GM23248 (cell line): ENCODE measurements at regions not wholly inside any gene's neighbourhood (a gene's known extent, or its start where the extent isn't known, plus 50 kb on each side); places are given as distances from the start of the nearest gene placed in this dataset.

Experiments used
- DNase-seq: peaks from one replicate; pipeline ENCODE4 v3.0.0-alpha.2; 2015
- H2AFZ ChIP-seq: fragments of 200-600 bp; sonication (generic); 2 replicates; pipeline ENCODE4 v1.6.1; 2016; ENCODE audit warnings: antibody characterized with exemption
- H3F3A ChIP-seq: fragments of 200-600 bp; sonication (generic); 2 replicates; pipeline ENCODE4 v1.6.1; 2016; ENCODE audit warnings: mild to moderate bottlenecking, antibody characterized with exemption, mixed run types; ENCODE audit not compliant: insufficient read depth
- H3K27ac ChIP-seq: fragments of 200-600 bp; sonication (generic); 2 replicates; pipeline ENCODE4 v1.5.1; 2016; ENCODE audit warnings: mild to moderate bottlenecking
- H3K27me3 ChIP-seq: fragments of 200-600 bp; sonication (generic); replicated peaks from 2 replicates; pipeline ENCODE4 v1.6.1; 2016; ENCODE audit warnings: mild to moderate bottlenecking; ENCODE audit not compliant: insufficient read depth
- H3K36me3 ChIP-seq: fragments of 200-600 bp; sonication (generic); 2 replicates; pipeline ENCODE4 v1.6.1; 2016; ENCODE audit warnings: low read depth, mild to moderate bottlenecking
- H3K4me1 ChIP-seq: fragments of 200-600 bp; sonication (generic); 2 replicates; pipeline ENCODE4 v1.6.1; 2016; ENCODE audit warnings: mild to moderate bottlenecking; ENCODE audit not compliant: insufficient read depth
- H3K4me2 ChIP-seq: fragments of 200-600 bp; sonication (generic); one replicate; pipeline ENCODE4 v1.6.1; 2016; ENCODE audit warnings: mild to moderate bottlenecking; ENCODE audit not compliant: unreplicated experiment
- H3K4me3 ChIP-seq: fragments of 200-600 bp; sonication (generic); 2 replicates; pipeline ENCODE4 v1.5.1; 2016; ENCODE audit warnings: mild to moderate bottlenecking
- H3K79me2 ChIP-seq: fragments of 200-600 bp; sonication (generic); 2 replicates; pipeline ENCODE4 v1.6.1; 2016; ENCODE audit warnings: mild to moderate bottlenecking; ENCODE audit not compliant: insufficient read depth
- H3K9ac ChIP-seq: fragments of 200-600 bp; sonication (generic); 2 replicates; pipeline ENCODE4 v1.6.1; 2016; ENCODE audit warnings: mild to moderate bottlenecking
- H3K9me2 ChIP-seq: fragments of 200-600 bp; sonication (generic); 2 replicates; pipeline ENCODE4 v1.6.1; 2016; ENCODE audit warnings: mixed run types, mild to moderate bottlenecking, moderate library complexity; ENCODE audit not compliant: insufficient read depth
- H3K9me3 ChIP-seq: fragments of 200-600 bp; sonication (generic); one replicate; pipeline ENCODE4 v1.6.1; 2017; ENCODE audit warnings: low read depth
- H4K20me1 ChIP-seq: fragments of 200-600 bp; sonication (generic); 2 replicates; pipeline ENCODE4 v1.6.0; 2016; ENCODE audit not compliant: insufficient read depth
- EZH2 ChIP-seq: fragments of 200-600 bp; sonication (generic); IDR thresholded peaks from 2 replicates; pipeline ENCODE4 v1.6.1; 2018; ENCODE audit warnings: antibody characterized with exemption, mild to moderate bottlenecking; ENCODE audit not compliant: insufficient read depth, poor library complexity, severe bottlenecking
- EZH2phosphoT487 ChIP-seq: fragments of 200-600 bp; sonication (generic); IDR thresholded peaks from 2 replicates; pipeline ENCODE4 v1.6.1; 2018; ENCODE audit warnings: antibody characterized with exemption, moderate library complexity, mild to moderate bottlenecking, low read depth; ENCODE audit not compliant: insufficient read depth
- WGBS, 2 experiments: methylation state at CpG; one replicate each; pipeline ENCODE4 v1.1.6; 2015 to 2017; ENCODE audit warnings: low lambda C conversion rate in 2 of 2, low coverage in 1 of 2; ENCODE audit errors: missing lambda C conversion rate in 2 of 2; 5-methylcytosine and 5-hydroxymethylcytosine counted together
- in situ Hi-C: fragments of 300-500 bp; cut with MboI; formaldehyde crosslinking; loops from 2 replicates; pipeline ENCODE4 v1.15.0; 2020

DNA sequence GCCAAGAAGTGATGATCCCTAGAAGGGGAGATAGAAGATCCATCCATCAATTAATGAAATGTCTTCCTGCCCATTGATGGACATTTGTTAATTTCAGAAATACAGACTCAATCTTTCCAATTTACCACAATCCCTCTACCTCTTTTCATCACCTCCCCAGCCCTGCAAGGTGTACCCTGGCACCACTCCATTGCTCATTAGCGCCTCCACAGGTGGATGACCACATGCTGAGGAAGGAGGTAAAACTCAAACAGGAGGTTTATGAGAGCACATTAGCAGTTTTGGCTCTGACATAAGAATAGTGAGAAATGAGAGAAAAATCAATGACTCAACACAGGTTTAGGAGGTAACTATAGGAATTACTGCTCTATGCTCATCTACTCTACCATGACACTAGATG, 208.0 kb downstream of the C1D start:
- Histone ChIP-seq H3K27me3 (no peaks in the 10 kb centered on the region), H3K27ac (no peak overlapping the region), H3K4me2 (no peak overlapping the region), H3K4me3 (no peak overlapping the region), H2AFZ (no peak overlapping the region), H3K9me3 (no peaks in the 10 kb centered on the region), H3K4me1 (peaks cover 10% of the 10 kb centered on the region), H3K79me2 (no peaks in the 10 kb centered on the region), H3K36me3 (no peaks in the 10 kb centered on the region), H4K20me1 (no peaks in the 10 kb centered on the region), H3K9ac (no peak overlapping the region), H3F3A (no peaks in the 10 kb centered on the region), H3K9me2 (no peaks in the 10 kb centered on the region)
- 54 to 61% methylated on average over 1 of the region's 1 CpG for WGBS, 2 experiments
- DNase-seq, result no peak
- in situ Hi-C loops, result loop anchor here (10.0 kb wide), 1 partner anchor 170 kb away; no protein-coding TSS in a partner anchor
- TF ChIP-seq EZH2 (no peak), EZH2phosphoT487 (no peak)

DNA sequence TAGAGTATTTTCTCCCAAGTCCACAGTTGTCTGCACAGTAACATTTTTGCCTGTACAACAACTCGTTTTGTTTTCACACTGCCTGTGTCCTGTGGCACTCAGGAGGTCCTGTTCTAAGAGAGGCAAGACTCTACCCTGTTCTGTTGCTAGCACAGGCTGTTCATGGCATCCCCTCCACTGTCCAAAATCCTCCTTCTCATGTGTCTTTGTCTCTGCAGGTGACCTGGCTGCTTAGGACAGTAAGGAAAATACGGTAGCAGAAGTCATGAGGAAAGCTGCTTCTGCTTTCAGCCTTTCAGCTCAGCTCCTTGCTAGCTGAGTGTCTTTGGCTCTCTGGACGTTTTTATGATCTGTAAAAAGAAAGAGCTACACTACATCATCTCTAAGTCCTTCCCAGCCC, 205.9 kb downstream of the C1D start:
- Histone ChIP-seq H3K36me3 (no peaks in the 10 kb centered on the region), H3K9ac (no peak overlapping the region), H4K20me1 (no peaks in the 10 kb centered on the region), H3K9me3 (no peaks in the 10 kb centered on the region), H3K4me1 (peaks cover 10% of the 10 kb centered on the region), H3K27ac (no peak overlapping the region), H3K79me2 (no peaks in the 10 kb centered on the region), H3K4me3 (no peak overlapping the region), H2AFZ (no peak overlapping the region), H3K9me2 (no peaks in the 10 kb centered on the region), H3K4me2 (no peak overlapping the region), H3K27me3 (no peaks in the 10 kb centered on the region), H3F3A (no peaks in the 10 kb centered on the region)
- no peak for DNase-seq
- in situ Hi-C loops, result loop anchor here (10.0 kb wide), 1 partner anchor 168 kb away; no protein-coding TSS in a partner anchor
- WGBS, 2 experiments, result 48 to 58% methylated on average over 3 of the region's 3 CpGs
- TF ChIP-seq EZH2phosphoT487 (no peak), EZH2 (no peak)

DNA sequence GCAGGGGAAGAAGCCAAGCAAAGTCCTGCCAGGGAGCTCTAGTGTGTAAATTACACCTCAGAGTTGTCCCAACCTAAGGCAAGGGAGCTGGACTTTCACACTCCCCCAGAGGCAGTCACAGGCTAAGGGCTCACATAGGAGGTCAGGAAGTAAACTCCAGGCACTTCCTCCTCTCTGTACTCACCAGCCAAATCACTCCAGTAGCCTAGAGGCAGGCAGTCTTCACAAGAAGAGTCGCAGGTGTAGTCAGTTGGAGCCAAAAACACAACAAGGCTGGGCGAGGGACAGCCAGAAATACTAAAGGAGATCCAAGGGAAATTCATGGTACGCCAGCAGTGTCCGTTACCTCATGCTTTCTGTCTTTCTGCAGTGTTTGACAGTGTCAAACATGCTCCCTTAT, 205.0 kb downstream of the C1D start:
- H3K27me3 ChIP-seq, result no peaks in the 10 kb centered on the region
- no peaks in the 10 kb centered on the region for H3K79me2 ChIP-seq
- H4K20me1 ChIP-seq, result no peaks in the 10 kb centered on the region
- no peaks in the 10 kb centered on the region for H3K9me2 ChIP-seq
- H2AFZ ChIP-seq, result 0 out of 2 replicates have a peak overlapping the region, but pooled peaks have one; percentile 27
- in situ Hi-C loops, result loop anchor here (10.0 kb wide), 1 partner anchor 167 kb away; no protein-coding TSS in a partner anchor
- H3K4me1 ChIP-seq, result peaks cover 13% of the 10 kb centered on the region
- H3K36me3 ChIP-seq, result no peaks in the 10 kb centered on the region
- TF ChIP-seq EZH2phosphoT487, result no peak
- TF ChIP-seq EZH2, result no peak
- H3K9me3 ChIP-seq, result no peaks in the 10 kb centered on the region
- H3K4me2 ChIP-seq, result no peak overlapping the region
- H3K27ac ChIP-seq, result no peak overlapping the region
- WGBS, 2 experiments, result 92 to 95% methylated on average over 4 of the region's 4 CpGs
- no peaks in the 10 kb centered on the region for H3F3A ChIP-seq
- DNase-seq, result no peak
- H3K9ac ChIP-seq, result no peak overlapping the region
- no peak overlapping the region for H3K4me3 ChIP-seq

DNA sequence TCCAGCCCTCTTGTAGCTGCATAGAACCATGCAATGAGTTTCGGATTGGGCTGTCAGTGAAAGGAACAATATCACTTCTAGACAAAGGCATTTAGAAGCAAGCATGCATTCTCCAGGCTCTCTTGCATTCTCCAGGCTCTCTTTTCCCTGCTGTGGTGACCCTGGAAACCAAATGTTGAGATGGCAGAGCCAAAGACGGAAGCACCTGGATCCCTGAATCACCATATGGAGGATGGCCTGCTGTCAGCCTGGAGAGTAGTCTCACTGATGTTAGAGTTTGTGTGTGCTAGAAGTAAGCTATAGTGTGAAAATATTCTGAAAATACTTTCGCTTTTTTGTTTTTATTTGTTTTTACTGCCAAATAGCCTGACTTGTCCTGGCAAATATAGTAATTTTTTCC, 203.9 kb downstream of the C1D start:
- H3K79me2 ChIP-seq, result no peaks in the 10 kb centered on the region
- H3K4me3 ChIP-seq, result no peak overlapping the region
- in situ Hi-C loops, result loop anchor here (10.0 kb wide), 1 partner anchor 166 kb away; no protein-coding TSS in a partner anchor
- no peak overlapping the region for H2AFZ ChIP-seq
- no peaks in the 10 kb centered on the region for H4K20me1 ChIP-seq
- H3K27ac ChIP-seq, result no peak overlapping the region
- DNase-seq, result no peak
- H3F3A ChIP-seq, result no peaks in the 10 kb centered on the region
- TF ChIP-seq EZH2 (no peak), EZH2phosphoT487 (no peak)
- H3K4me2 ChIP-seq, result no peak overlapping the region
- 86 to 91% methylated on average over 3 of the region's 3 CpGs for WGBS, 2 experiments
- no peaks in the 10 kb centered on the region for H3K36me3 ChIP-seq
- peaks cover 13% of the 10 kb centered on the region for H3K4me1 ChIP-seq
- no peaks in the 10 kb centered on the region for H3K9me3 ChIP-seq
- no peak overlapping the region for H3K9ac ChIP-seq
- no peaks in the 10 kb centered on the region for H3K27me3 ChIP-seq
- no peaks in the 10 kb centered on the region for H3K9me2 ChIP-seq

DNA sequence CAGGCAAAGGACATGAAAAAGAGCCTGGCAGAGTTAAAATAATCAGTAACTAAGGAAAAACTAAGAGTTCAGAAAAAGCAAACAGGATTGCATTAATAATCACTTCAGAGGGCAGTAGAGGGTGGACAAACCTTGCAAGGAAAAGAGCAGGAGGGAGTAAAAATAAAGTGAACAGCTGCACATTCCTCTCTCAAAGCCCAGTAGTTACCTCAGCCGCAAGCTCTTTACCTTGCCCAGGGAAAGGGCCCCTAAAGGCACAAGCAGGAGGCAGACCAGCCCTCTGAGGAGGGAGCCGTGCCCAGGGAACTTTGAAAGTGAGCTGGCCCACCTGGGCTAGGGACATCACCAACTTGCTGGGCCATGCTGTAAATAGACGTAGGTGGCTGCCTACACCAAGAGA, 196.9 kb downstream of the C1D start:
- WGBS, 2 experiments, result 84 to 85% methylated on average over 3 of the region's 3 CpGs
- H3K9me3 ChIP-seq, result no peaks in the 10 kb centered on the region
- H3K79me2 ChIP-seq, result no peaks in the 10 kb centered on the region
- no peak overlapping the region for H3K4me3 ChIP-seq
- H4K20me1 ChIP-seq, result no peaks in the 10 kb centered on the region
- in situ Hi-C loops, result no loop called here
- no peak overlapping the region for H3K9ac ChIP-seq
- no peak overlapping the region for H3K27ac ChIP-seq
- H3K27me3 ChIP-seq, result no peaks in the 10 kb centered on the region
- DNase-seq, result no peak
- H3F3A ChIP-seq, result peaks cover 16% of the 10 kb centered on the region
- no peak for TF ChIP-seq EZH2phosphoT487
- TF ChIP-seq EZH2, result no peak
- H3K4me2 ChIP-seq, result no peak overlapping the region
- no peaks in the 10 kb centered on the region for H3K36me3 ChIP-seq
- H3K9me2 ChIP-seq, result no peaks in the 10 kb centered on the region
- no peak overlapping the region for H2AFZ ChIP-seq
- H3K4me1 ChIP-seq, result peaks cover 21% of the 10 kb centered on the region
